Astrocyte of the spinal cord (primary cell): ENCODE measurements at regions not wholly inside any gene's neighbourhood (a gene's known extent, or its start where the extent isn't known, plus 50 kb on each side); places are given as distances from the start of the nearest gene placed in this dataset.

Source experiments
- DNase-seq: peaks from one replicate; pipeline ENCODE4 v3.0.0; 2011; ENCODE audit warnings: low read depth, low spot score
- H3K4me3 ChIP-seq: 2 replicates; pipeline ENCODE4 v1.5.1; 2011; ENCODE audit warnings: low read depth, mild to moderate bottlenecking, low read length, moderate library complexity
- in situ Hi-C: cut with HindIII; loops from 2 replicates; pipeline ENCODE4 v1.10.0; 2017; ENCODE audit warnings: low sequenced_read_pairs
- TF ChIP-seq, protein P1 (sequence below): IDR thresholded peaks from 2 replicates; pipeline ENCODE4 v1.5.1; 2012; ENCODE audit warnings: low read depth, mild to moderate bottlenecking, low read length, inconsistent platforms

GRCh38 chr2:149825473-149825872 is 237.9 kb upstream of the MMADHC start:
- TF ChIP-seq, protein P1, sequence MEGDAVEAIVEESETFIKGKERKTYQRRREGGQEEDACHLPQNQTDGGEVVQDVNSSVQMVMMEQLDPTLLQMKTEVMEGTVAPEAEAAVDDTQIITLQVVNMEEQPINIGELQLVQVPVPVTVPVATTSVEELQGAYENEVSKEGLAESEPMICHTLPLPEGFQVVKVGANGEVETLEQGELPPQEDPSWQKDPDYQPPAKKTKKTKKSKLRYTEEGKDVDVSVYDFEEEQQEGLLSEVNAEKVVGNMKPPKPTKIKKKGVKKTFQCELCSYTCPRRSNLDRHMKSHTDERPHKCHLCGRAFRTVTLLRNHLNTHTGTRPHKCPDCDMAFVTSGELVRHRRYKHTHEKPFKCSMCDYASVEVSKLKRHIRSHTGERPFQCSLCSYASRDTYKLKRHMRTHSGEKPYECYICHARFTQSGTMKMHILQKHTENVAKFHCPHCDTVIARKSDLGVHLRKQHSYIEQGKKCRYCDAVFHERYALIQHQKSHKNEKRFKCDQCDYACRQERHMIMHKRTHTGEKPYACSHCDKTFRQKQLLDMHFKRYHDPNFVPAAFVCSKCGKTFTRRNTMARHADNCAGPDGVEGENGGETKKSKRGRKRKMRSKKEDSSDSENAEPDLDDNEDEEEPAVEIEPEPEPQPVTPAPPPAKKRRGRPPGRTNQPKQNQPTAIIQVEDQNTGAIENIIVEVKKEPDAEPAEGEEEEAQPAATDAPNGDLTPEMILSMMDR, result no peak
- in situ Hi-C loops, result no loop called here
- DNase-seq, result no peak
- no peak overlapping the region for H3K4me3 ChIP-seq

DNA sequence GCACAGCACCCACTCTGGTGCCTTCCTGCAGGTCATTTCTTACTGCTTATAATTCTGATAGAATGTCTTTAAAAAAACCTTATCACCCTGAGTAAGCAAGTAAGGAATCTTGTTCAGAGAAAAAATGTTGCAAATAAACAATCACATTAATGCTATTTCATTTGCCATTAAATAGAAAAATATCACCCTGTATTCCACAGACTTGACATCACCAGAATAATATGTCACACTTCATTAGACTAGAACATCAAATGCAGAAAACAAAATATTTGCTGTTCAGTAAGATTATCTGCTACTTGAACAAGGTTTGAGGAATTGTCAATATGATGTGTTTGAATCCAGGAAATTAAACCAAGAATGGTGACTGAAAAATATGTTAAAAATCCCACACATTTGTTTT is 236.6 kb upstream of the MMADHC start:
- no peak overlapping the region for H3K4me3 ChIP-seq
- in situ Hi-C loops, result no loop called here
- TF ChIP-seq, protein P1, result no peak
- DNase-seq, result no peak

- in situ Hi-C loops, result no loop called here
- DNase-seq, result no peak
- H3K4me3 ChIP-seq, result no peak overlapping the region
- TF ChIP-seq, protein P1, result no peak
These were observed 231.9 kb upstream of the MMADHC start for GRCh38 chr2:149819356-149819957.

- no peak overlapping the region for H3K4me3 ChIP-seq
- TF ChIP-seq, protein P1, result no peak
- DNase-seq, result peak; percentile 60
- in situ Hi-C loops, result no loop called here
These were observed 229.4 kb upstream of the MMADHC start for GRCh38 chr2:149816756-149817551.

GRCh38 chr2:149815941-149816340 is 228.4 kb upstream of the MMADHC start:
- in situ Hi-C loops, result no loop called here
- TF ChIP-seq, protein P1, result no peak
- no peak overlapping the region for H3K4me3 ChIP-seq
- no peak for DNase-seq

DNA sequence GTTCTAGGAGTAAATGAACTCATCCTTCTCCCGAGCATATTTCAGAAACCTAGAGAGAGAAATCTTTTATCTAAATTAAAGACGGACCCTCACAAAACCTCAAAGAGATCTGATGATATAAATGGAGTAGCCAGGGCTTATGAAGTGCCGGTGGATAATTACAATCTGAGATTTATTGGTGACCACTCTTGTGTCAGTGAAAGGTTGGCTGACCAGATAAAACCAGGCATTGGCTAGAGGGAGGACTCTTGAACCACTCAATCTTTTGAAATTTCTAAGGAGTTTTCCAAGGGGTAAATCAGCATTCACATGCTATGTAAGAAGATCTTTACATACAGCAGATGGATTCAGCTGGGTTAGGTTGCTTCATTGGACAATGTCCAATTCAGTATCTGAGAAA is 227.3 kb upstream of the MMADHC start:
- in situ Hi-C loops, result no loop called here
- TF ChIP-seq, protein P1, result no peak
- no peak for DNase-seq
- no peak overlapping the region for H3K4me3 ChIP-seq
